T-cell (primary cell): ENCODE measurements at regions not wholly inside any gene's neighbourhood (a gene's known extent, or its start where the extent isn't known, plus 50 kb on each side); places are given as distances from the start of the nearest gene placed in this dataset.

Source experiments
- ATAC-seq, 4 experiments: fragments of 200-7000 bp in 3 of 4; fragments of 150-1000 bp in 1 of 4; cut with Tn5 transposase; replicated peaks in 1 of 4; 1 replicate in 3 of 4; 2 replicates in 1 of 4; pipeline ENCODE4 v1.10.0; 2021; ENCODE audit warnings: moderate library complexity in 3 of 4, mild to moderate bottlenecking in 2 of 4, moderate number of reproducible peaks in 1 of 4
- CTCF ChIA-PET, 2 donors: fragments of 300-600 bp; sonication (Branson Sonifier 250); formaldehyde crosslinking; loops; one replicate each; lab custom pipeline; 2022; ENCODE audit warnings: antibody characterized with exemption in 2 of 2; lab: Charles Lee
- POLR2A ChIA-PET, 2 donors: fragments of 300-600 bp; sonication (Branson Sonifier 250); formaldehyde crosslinking; loops; one replicate each; lab custom pipeline; 2022; ENCODE audit warnings: antibody characterized with exemption in 2 of 2; lab: Charles Lee
- DNase-seq, 35 experiments: peaks; one replicate each; pipeline versions ENCODE4 v3.0.0 to v3.0.0-alpha.2; 2013 to 2023
- H3K27ac ChIP-seq: one replicate; pipeline ENCODE4 v1.5.1; 2013; ENCODE audit warnings: low read length
- H3K27me3 ChIP-seq, 2 experiments: replicated peaks in 1 of 2; 1 replicate in 1 of 2; 2 replicates in 1 of 2; pipeline versions ENCODE4 v1.6.1 to v1.7.0; 2013; ENCODE audit warnings: low read length in 1 of 2, mixed read lengths in 1 of 2; ENCODE audit not compliant: control insufficient read depth in 2 of 2, insufficient read depth in 2 of 2; ENCODE audit errors: extremely low read depth in 1 of 2
- H3K36me3 ChIP-seq, 2 donors: 1 replicate in 1 of 2; 2 replicates in 1 of 2; pipeline versions ENCODE4 v1.6.1 to v1.7.0; 2013; ENCODE audit warnings: low read length in 1 of 2; ENCODE audit not compliant: control insufficient read depth in 2 of 2, insufficient read depth in 1 of 2; ENCODE audit errors: extremely low read depth in 1 of 2
- H3K4me1 ChIP-seq, 2 experiments: 1 replicate in 1 of 2; 2 replicates in 1 of 2; pipeline versions ENCODE4 v1.6.1 to v1.7.0; 2013; ENCODE audit warnings: low read length in 2 of 2, mixed read lengths in 1 of 2; ENCODE audit not compliant: insufficient read depth in 2 of 2, control insufficient read depth in 1 of 2; ENCODE audit errors: extremely low read depth in 1 of 2
- H3K4me3 ChIP-seq, 2 donors: 1 replicate in 1 of 2; 2 replicates in 1 of 2; pipeline versions ENCODE4 v1.5.1 to v1.7.0; 2013; ENCODE audit warnings: mild to moderate bottlenecking in 2 of 2, low read length in 1 of 2, moderate library complexity in 1 of 2; ENCODE audit not compliant: control insufficient read depth in 1 of 2; ENCODE audit errors: extremely low read depth in 1 of 2
- H3K9me3 ChIP-seq: 2 replicates; pipeline ENCODE4 v1.7.0; 2013
- H3K27ac Mint-ChIP-seq, 2 donors: one replicate each; pipeline ENCODE4 v1.8.0; 2020 to 2021; ENCODE audit warnings: mild to moderate bottlenecking in 2 of 2, mixed read lengths in 2 of 2
- H3K27me3 Mint-ChIP-seq, 2 donors: one replicate each; pipeline ENCODE4 v1.8.0; 2021 to 2022; ENCODE audit warnings: mixed read lengths in 2 of 2
- H3K36me3 Mint-ChIP-seq: one replicate; pipeline ENCODE4 v1.8.0; 2021; ENCODE audit warnings: mixed read lengths
- H3K4me1 Mint-ChIP-seq, 3 donors: one replicate each; pipeline ENCODE4 v1.8.0; 2020 to 2022; ENCODE audit warnings: mixed read lengths in 3 of 3, mild to moderate bottlenecking in 1 of 3
- H3K4me3 Mint-ChIP-seq, 3 donors: one replicate each; pipeline ENCODE4 v1.8.0; 2020 to 2022; ENCODE audit warnings: mild to moderate bottlenecking in 3 of 3, mixed read lengths in 3 of 3, moderate library complexity in 3 of 3
- H3K9me3 Mint-ChIP-seq, 3 donors: one replicate each; pipeline ENCODE4 v1.8.0; 2020 to 2022; ENCODE audit warnings: mixed read lengths in 3 of 3
- WGBS: methylation state at CpG from one replicate; pipeline ENCODE4 v1.1.5; 2013; ENCODE audit warnings: missing lambda C conversion rate; ENCODE audit not compliant: insufficient coverage; 5-methylcytosine and 5-hydroxymethylcytosine counted together

DNA sequence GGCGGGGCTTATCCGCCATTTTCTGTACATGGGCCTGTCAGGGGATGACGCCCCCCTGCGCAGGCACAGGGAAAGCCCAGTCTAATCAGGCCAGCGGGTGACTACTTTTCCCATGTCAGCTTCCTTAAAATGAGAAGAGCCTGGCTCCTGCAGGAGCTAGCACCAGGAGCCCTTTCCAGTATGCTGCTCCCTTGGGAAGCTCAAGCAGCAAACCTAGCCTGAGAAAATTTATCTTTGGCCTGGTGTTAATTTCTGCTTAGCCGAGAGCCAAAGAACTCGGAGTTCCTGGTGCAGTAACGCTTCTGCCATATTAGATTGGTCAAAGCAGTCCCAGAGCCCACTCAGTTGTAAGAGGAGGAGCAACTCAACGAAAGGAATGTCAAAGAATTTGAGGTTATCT lies 239.0 kb upstream of the PHYHIPL start:
- no peak overlapping the region for H3K4me3 Mint-ChIP-seq
- peaks cover 0 to 4% of the 10 kb centered on the region in 2 donors for H3K27me3 Mint-ChIP-seq
- CTCF ChIA-PET: interaction anchor here in 1 of 2 donors (0.6 kb wide), 1 partner anchor 1707 kb away, joined by 3 read pairs; no protein-coding TSS in a partner anchor
- ATAC-seq (no peak), DNase-seq (no peak)
- H3K36me3 Mint-ChIP-seq: no peaks in the 10 kb centered on the region
- Histone ChIP-seq H3K27me3 (no peaks in the 10 kb centered on the region), H3K4me3 (no peak overlapping the region), H3K27ac (no peak overlapping the region), H3K9me3 (no peaks in the 10 kb centered on the region), H3K4me1 (no peaks in the 10 kb centered on the region), H3K36me3 (no peaks in the 10 kb centered on the region)
- H3K27ac Mint-ChIP-seq: no peak overlapping the region
- WGBS: 83% methylated on average over 8 of the region's 9 CpGs
- H3K9me3 Mint-ChIP-seq: peaks cover 0 to 5% (median 0%) of the 10 kb centered on the region in 3 donors
- POLR2A ChIA-PET: no interaction called here
- no peaks in the 10 kb centered on the region for H3K4me1 Mint-ChIP-seq

DNA sequence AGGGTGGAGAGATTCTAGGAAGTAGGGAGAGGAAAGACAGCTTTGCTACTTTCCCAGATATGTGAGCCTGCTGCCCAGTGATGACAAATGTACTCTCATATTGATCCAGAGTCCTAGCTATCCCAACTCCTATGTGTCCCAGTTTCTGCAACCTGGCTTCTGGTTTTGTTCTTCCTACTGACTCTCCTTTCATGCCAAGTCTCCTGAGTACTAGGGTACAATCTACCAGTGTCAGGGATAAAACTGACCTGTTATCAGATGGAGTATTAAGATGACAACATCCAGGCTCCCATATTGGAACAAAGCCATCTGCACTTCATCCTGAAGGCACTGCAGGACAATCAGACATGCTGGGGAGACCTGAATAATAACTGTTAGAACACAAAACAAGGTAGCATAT lies 233.7 kb upstream of the PHYHIPL start:
- H3K4me3 ChIP-seq: no peak overlapping the region
- H3K4me1 Mint-ChIP-seq: no peaks in the 10 kb centered on the region
- DNase-seq (no peak), ATAC-seq (no peak)
- no peak overlapping the region for H3K4me3 Mint-ChIP-seq
- CTCF ChIA-PET: interaction anchor here in 1 of 2 donors (0.7 kb wide), 1 partner anchor 192 kb away, joined by 3 read pairs; no protein-coding TSS in a partner anchor
- H3K27me3 ChIP-seq: no peaks in the 10 kb centered on the region
- no peaks in the 10 kb centered on the region for H3K9me3 Mint-ChIP-seq
- H3K27me3 Mint-ChIP-seq: no peaks in the 10 kb centered on the region
- H3K9me3 ChIP-seq: no peaks in the 10 kb centered on the region
- no peak overlapping the region for H3K27ac Mint-ChIP-seq
- H3K4me1 ChIP-seq: no peaks in the 10 kb centered on the region
- H3K27ac ChIP-seq: no peak overlapping the region
- no peaks in the 10 kb centered on the region for H3K36me3 ChIP-seq
- H3K36me3 Mint-ChIP-seq: no peaks in the 10 kb centered on the region
- POLR2A ChIA-PET: no interaction called here

DNA sequence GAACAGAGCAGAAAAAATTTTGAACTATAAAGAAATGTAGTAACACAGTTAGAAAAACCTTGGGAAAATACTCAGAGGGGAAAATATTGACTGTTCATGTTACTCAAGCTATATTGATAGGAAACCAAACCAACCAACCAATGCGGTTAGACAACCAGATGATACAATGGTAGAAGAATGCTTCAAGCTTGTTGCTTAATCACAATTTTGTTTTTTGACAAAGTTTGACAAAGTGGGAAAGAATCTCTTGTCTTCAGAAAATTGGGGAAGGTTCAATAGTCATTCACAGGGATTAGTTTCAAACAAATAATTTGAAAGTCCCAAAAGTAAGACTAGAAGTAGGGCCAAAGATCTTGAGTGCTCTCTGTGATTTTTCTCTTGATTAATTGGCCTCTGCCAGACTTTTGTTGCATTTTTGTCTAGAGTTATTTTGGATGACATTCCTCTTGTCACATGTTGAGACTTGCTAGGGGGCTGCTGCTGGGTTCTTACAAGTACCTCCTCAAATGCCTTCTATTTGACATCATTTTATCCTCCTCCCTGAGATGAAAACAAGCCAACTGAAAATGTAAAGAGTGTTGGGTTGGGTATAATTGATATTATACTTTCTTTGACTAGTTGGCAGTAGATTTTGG lies 233.1 kb upstream of the PHYHIPL start:
- no peaks in the 10 kb centered on the region for H3K27me3 Mint-ChIP-seq
- H3K4me3 Mint-ChIP-seq: no peak overlapping the region

DNA sequence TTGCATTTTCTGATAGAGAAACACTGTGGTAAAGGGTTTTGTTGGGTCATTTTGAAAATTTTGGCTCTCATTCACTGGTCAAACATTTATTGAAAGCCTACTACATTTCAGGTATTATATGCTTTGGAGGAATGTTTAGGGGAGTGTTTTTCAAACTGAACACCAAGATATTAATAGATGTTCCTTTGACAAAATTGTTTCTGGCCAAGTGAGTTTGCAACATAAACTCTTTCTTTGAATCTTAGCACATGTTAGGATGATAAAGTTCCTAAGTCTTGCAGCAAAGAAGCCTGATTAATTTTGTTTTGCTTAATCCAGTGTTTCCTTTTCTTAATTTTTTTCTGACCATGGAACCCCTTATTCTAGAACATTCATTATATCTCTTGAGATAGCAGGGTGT lies 232.5 kb upstream of the PHYHIPL start:
- ChIA-PET CTCF (no interaction called here), POLR2A (no interaction called here)
- Mint-ChIP-seq H3K27me3 (no peaks in the 10 kb centered on the region), H3K4me1 (no peaks in the 10 kb centered on the region), H3K4me3 (no peak overlapping the region), H3K9me3 (no peaks in the 10 kb centered on the region), H3K27ac (no peak overlapping the region), H3K36me3 (no peaks in the 10 kb centered on the region)
- no peak overlapping the region for H3K4me3 ChIP-seq
- DNase-seq (no peak), ATAC-seq (no peak)
- H3K27ac ChIP-seq: no peak overlapping the region
- H3K9me3 ChIP-seq: no peaks in the 10 kb centered on the region
- no peaks in the 10 kb centered on the region for H3K27me3 ChIP-seq
- no peaks in the 10 kb centered on the region for H3K36me3 ChIP-seq
- no peaks in the 10 kb centered on the region for H3K4me1 ChIP-seq

More for the DNA sequence above, 233.1 kb upstream of the PHYHIPL start:
- H3K9me3 Mint-ChIP-seq: no peaks in the 10 kb centered on the region
- no peak overlapping the region for H3K27ac Mint-ChIP-seq
- no peak for ATAC-seq
- no peaks in the 10 kb centered on the region for H3K4me1 ChIP-seq
- DNase-seq: no peak
- no peaks in the 10 kb centered on the region for H3K9me3 ChIP-seq
- no peaks in the 10 kb centered on the region for H3K36me3 Mint-ChIP-seq
- no peaks in the 10 kb centered on the region for H3K27me3 ChIP-seq
- H3K4me3 ChIP-seq: no peak overlapping the region
- ChIA-PET POLR2A (no interaction called here), CTCF (interaction anchor here in 1 of 2 donors (0.7 kb wide), 1 partner anchor 191 kb away, joined by 3 read pairs; no protein-coding TSS in a partner anchor)
- no CpG with 5 or more reads among the region's 1 CpG for WGBS
- H3K27ac ChIP-seq: no peak overlapping the region
- H3K36me3 ChIP-seq: no peaks in the 10 kb centered on the region
- H3K4me1 Mint-ChIP-seq: no peaks in the 10 kb centered on the region

DNA sequence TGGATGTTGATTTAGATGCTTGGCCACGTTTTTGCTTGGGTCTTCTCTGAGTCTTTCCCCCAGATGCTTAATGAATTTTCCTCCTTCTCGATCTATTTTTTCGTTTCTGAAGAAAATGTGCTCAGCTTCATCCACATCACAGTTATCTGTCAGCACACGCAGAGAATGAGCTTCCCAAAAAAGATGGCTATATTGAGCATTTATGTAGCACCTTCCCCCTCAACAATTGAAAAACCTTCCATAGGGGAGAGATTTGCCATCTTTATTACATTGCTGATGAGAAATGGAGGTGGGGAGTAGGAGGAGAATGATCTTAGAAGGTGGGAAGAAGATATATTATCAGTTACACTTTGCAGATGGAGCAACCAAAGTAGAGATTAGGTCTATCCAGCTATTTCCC lies 228.1 kb upstream of the PHYHIPL start:
- Mint-ChIP-seq H3K4me1 (no peaks in the 10 kb centered on the region), H3K27me3 (peaks cover 0 to 4% of the 10 kb centered on the region in 2 donors), H3K27ac (no peak overlapping the region), H3K36me3 (no peaks in the 10 kb centered on the region), H3K9me3 (no peaks in the 10 kb centered on the region), H3K4me3 (no peak overlapping the region)
- 38% methylated on average over 1 of the region's 4 CpGs for WGBS
- no peaks in the 10 kb centered on the region for H3K36me3 ChIP-seq
- H3K4me3 ChIP-seq: no peak overlapping the region
- CTCF ChIA-PET: no interaction called here
- H3K9me3 ChIP-seq: no peaks in the 10 kb centered on the region
- H3K27ac ChIP-seq: no peak overlapping the region
- DNase-seq: no peak
- no peaks in the 10 kb centered on the region for H3K27me3 ChIP-seq
- ATAC-seq: no peak
- no peaks in the 10 kb centered on the region for H3K4me1 ChIP-seq
- POLR2A ChIA-PET: no interaction called here

DNA sequence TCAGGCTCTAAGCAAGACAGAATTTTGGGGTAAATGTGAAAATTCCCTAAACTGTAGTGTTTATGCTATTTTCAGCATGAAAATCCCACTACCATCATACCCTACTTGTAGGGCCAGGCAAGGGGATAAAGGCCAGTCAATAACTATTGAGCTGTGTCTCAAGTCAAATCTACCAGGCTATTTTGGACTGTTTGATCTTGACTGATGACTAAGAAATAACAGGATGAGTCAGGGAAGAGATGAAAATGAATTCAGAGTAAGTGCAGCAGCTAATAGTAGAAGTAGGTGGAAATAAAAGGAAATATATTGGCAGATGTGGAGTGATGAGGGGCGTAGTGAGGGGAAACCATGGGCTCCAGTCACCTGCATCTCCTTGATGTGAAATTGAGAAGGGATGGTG lies 225.8 kb upstream of the PHYHIPL start:
- no peak overlapping the region for H3K4me3 Mint-ChIP-seq

DNA sequence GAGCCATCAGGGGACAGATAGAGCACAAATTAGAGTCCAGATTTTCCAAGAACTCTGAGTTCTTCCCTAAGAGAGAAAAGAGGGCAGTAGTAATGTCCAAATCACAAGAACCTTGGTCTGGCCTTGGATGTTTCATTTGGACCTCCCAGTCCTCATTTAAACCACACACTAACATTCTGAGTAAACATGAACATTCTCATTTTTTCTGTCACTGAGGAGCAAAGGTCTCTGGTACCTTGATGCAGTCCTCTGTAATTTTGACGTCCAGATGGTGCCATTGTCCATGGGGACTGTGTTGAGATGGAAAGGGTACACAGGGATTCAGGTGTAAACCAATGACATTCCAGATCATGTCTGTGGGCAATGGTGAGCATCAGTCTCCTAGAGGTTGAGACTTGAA lies 225.4 kb upstream of the PHYHIPL start:
- H3K36me3 ChIP-seq: no peaks in the 10 kb centered on the region
- no peaks in the 10 kb centered on the region for H3K27me3 ChIP-seq
- H3K27ac ChIP-seq: no peak overlapping the region
- WGBS: 71% methylated on average over 1 of the region's 1 CpG
- no peaks in the 10 kb centered on the region for H3K9me3 ChIP-seq
- H3K36me3 Mint-ChIP-seq: no peaks in the 10 kb centered on the region
- H3K27ac Mint-ChIP-seq: no peak overlapping the region
- ATAC-seq (no peak), DNase-seq (no peak)
- no peaks in the 10 kb centered on the region for H3K9me3 Mint-ChIP-seq
- H3K4me1 Mint-ChIP-seq: no peaks in the 10 kb centered on the region
- H3K4me3 Mint-ChIP-seq: no peak overlapping the region
- H3K27me3 Mint-ChIP-seq: peaks cover 0 to 4% of the 10 kb centered on the region in 2 donors
- ChIA-PET CTCF (no interaction called here), POLR2A (no interaction called here)
- no peaks in the 10 kb centered on the region for H3K4me1 ChIP-seq
- no peak overlapping the region for H3K4me3 ChIP-seq

More for the DNA sequence above, 225.8 kb upstream of the PHYHIPL start:
- Mint-ChIP-seq H3K4me1 (no peaks in the 10 kb centered on the region), H3K36me3 (no peaks in the 10 kb centered on the region), H3K9me3 (no peaks in the 10 kb centered on the region), H3K27ac (no peak overlapping the region), H3K27me3 (peaks cover 0 to 4% of the 10 kb centered on the region in 2 donors)
- POLR2A ChIA-PET: no interaction called here
- Histone ChIP-seq H3K36me3 (no peaks in the 10 kb centered on the region), H3K27ac (no peak overlapping the region), H3K9me3 (no peaks in the 10 kb centered on the region), H3K4me3 (no peak overlapping the region), H3K4me1 (no peaks in the 10 kb centered on the region), H3K27me3 (no peaks in the 10 kb centered on the region)
- WGBS: 78% methylated on average over 1 of the region's 1 CpG
- DNase-seq (no peak), ATAC-seq (no peak)
- CTCF ChIA-PET: no interaction called here
